Stimulated activated CD8-positive, alpha-beta memory T cell treated with anti-CD3 and anti-CD28 coated beads, Interleukin-4, amount 100 ng/mL, for 48 hours (primary cell): ENCODE measurements at regions not wholly inside any gene's neighbourhood (a gene's known extent, or its start where the extent isn't known, plus 50 kb on each side); places are given as distances from the start of the nearest gene placed in this dataset.
"Not testable (repeated sequence)": the region's sequence is repeated elsewhere in the genome, so short reads cannot be mapped to it uniquely, and the experiment has no call there.

Experiments
- DNase-seq: peaks from one replicate; pipeline ENCODE4 v3.0.0-alpha.2; 2020

DNA sequence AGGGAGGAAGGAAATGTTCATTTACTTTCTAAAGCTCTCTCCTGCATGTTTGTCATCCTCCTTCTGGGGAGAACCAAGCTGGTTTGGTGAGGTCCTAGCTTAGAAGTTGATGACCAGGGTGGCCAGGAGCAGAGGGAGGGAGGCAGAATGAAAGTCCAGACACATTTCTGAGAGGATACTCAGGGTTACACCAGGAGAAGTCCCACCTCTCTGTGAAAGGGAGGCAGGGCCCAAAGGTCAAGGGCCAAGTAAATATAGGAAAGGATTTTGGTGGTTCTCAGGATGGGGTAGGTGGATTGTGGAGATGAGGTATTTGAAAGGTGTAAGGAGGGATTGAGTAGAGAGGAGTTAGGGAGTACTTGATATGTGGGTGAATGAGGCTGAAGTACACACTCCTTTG is 58.0 kb upstream of the FBXO11 start:
- no peak for DNase-seq

GRCh38 chr2:47964722-47965434 is 58.6 kb upstream of the FBXO11 start:
- DNase-seq = no peak

DNA sequence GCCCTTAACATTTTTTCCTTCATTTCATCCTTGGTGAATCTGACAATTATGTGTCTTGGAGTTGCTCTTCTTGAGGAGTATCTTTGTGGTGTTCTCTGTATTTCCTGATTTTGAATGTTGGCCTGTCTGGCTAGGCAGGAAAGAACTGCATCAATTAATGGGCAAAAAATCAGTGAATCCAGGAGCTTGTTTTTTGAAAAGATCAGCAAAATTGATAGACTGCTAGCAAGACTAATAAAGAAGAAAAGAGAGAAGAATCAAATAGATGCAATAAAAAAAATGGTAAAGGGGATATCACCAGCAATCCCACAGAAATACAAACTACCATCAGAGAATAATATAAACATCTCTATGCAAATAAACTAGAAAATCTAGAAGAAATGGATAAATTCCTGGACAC is 70.4 kb upstream of the FBXO11 start:
- DNase-seq = not testable (repeated sequence)

- DNase-seq = no peak
These were observed 77.7 kb upstream of the FBXO11 start for GRCh38 chr2:47984041-47984440.

DNA sequence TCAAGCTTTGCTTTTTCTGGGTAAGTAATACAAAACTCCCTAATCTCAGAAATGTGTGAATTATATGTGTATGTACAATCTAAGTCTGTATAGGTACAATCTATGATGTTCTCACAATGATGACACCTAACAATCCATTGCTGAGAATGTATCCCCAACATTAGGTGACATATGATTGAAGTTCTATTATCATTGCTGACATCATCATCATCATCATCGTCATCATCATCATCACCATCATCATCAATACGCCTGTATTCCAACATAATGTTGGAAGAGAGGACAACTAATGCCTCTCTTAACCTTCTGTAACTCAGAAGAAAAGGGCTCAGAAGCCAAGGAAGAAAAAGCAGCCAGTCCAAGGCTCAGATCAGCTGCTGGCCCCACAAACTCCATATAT is 84.2 kb upstream of the FBXO11 start:
- DNase-seq = no peak

- no peak for DNase-seq
These were observed 86.4 kb upstream of the FBXO11 start for GRCh38 chr2:47992671-47993070.

GRCh38 chr2:47996808-47997207 is 90.5 kb upstream of the FBXO11 start:
- DNase-seq = no peak

- no peak for DNase-seq
These were observed 93.2 kb upstream of the FBXO11 start for GRCh38 chr2:47999512-47999911.

GRCh38 chr2:48001498-48001897 is 95.2 kb upstream of the FBXO11 start:
- no peak for DNase-seq

- DNase-seq = no peak
These were observed 99.8 kb upstream of the FBXO11 start for GRCh38 chr2:48006094-48006493.

GRCh38 chr2:48007699-48008268 is 101.5 kb upstream of the FBXO11 start:
- no peak for DNase-seq

DNA sequence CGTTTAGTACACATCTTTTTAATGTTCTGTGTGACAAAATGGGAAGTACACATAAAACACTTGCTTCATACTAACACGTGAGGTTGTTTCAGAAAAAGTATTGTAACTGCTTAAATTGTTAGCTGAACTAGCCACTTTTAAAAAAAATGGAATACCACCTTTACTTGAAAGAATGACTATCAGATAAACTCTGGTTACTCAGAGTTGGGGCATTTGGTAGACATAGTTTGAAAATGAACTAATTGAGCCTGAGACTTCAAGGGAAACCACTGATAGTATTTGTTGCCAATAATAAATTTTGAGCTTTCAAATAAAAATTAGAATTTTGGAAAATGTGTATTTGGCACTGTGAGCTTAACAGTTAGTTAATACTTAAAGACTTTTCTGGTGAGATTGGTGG is 103.0 kb upstream of the FBXO11 start:
- no peak for DNase-seq

DNA sequence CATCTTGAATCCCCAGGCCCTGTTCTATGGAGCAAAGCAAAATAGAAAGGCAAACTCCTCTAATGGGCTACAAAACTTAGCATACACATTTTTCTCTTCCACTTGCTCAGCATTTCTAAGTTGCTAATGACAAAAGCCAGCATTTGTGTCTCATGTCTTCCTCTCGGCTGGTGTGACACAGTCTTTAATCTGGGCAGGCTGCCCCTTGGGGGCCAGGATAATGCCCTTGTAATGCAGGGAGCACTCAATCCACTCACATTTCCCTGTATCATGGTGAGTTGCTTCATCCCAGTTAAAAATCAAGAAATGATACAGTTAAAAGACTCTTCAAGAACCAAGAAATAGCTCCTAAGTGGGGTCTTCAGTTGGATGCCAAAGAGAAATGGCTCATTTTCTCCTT is 109.1 kb upstream of the FBXO11 start:
- DNase-seq = no peak

GRCh38 chr2:48016225-48017019 is 110.1 kb upstream of the FBXO11 start:
- no peak for DNase-seq

DNA sequence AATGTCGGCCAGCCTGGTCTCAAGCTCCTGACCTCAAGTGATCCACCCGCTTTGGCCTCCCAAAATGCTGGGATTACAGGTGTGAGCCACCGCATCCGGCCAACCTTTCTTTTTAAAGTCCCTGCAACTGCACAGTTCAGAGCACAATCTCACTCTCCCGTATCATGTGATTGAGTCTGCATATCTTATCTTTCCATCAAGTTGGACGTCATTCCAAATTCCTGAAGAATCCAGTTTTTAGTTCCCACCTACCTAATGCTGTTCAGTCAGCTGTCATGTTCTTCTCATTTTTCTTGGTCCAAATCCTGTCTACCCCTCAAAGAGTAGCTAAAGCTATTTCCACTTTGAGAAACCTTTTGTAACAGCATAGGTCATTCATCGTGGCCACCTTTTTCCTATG is 110.8 kb upstream of the FBXO11 start:
- no peak for DNase-seq

GRCh38 chr2:48018480-48018879 is 112.2 kb upstream of the FBXO11 start:
- no peak for DNase-seq

- no peak for DNase-seq
These were observed 120.6 kb upstream of the FBXO11 start for GRCh38 chr2:48026865-48027264.

DNA sequence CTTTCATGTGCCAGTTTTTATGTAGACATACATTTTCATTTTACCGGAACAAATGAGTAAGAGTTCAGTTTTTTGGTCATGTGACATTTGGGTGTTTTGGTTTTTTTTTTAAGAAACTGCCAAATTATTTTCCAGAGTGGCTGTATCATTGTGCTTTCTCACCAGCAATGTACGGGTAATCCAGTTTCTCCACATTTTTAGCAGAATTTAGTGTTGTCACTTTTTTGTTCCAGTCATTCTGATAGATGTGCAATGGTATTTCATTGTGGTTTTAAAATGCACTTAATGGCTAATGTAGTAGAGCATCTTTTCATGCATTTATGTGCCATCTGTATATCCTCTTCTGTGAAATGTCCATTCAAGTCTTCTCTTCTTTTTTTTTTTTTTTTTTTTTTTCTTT is 126.5 kb upstream of the FBXO11 start:
- no peak for DNase-seq

DNA sequence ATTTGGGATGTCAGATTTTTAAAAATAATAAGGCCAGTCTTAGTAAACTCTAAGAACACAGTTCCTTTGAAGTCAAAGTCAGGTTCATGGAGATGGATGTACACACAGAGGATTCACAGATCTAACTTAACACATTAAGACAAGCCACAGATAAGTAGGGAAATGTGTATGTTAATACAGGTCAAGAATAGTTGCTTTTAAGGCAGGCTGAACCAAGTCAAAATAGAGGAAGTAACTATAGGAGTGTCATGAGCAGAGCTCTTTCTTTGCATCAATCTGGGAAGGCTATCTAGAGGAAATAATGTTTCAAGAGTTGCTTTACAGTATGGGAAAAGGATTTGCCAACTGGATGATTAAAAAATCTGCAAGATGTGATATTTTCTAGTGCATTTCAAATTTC is 128.0 kb upstream of the FBXO11 start:
- DNase-seq = no peak

DNA sequence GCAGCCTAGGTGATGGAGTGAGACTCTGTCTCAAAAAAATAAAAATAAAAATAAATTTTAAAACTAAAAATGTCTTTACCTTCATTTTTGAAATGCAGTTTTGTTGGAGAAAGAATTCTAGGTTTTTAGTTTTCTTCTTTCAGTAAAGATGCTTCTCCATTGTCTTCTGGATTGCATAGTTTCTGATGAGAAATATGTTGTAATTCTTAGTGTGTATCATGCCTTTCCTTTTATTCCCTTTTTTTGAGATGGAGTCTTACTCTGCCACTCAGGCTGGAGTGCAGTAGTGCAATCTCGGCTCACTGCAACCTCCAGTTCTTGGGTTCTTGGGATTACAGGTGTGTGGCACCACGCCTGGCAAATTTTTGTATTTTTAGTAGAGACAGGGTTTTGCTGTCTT is 130.0 kb upstream of the FBXO11 start:
- no peak for DNase-seq

GRCh38 chr2:48039209-48039990 is 133.1 kb upstream of the FBXO11 start:
- DNase-seq = no peak

- no peak for DNase-seq
These were observed 136.9 kb upstream of the FBXO11 start for GRCh38 chr2:48043131-48043700.

- no peak for DNase-seq
These were observed 137.4 kb upstream of the FBXO11 start for GRCh38 chr2:48043746-48044145.
